WERI-Rb-1 (cell line): ENCODE measurements at regions not wholly inside any gene's neighbourhood (a gene's known extent, or its start where the extent isn't known, plus 50 kb on each side); places are given as distances from the start of the nearest gene placed in this dataset.

Source experiments
- DNase-seq: peaks from one replicate; pipeline ENCODE4 v3.0.0-alpha.2; 2020
- H3K27ac ChIP-seq: fragments of 250-450 bp; sonication (Bioruptor Pico); 2 replicates; pipeline ENCODE4 v1.5.1; 2020; ENCODE audit warnings: mild to moderate bottlenecking, moderate library complexity
- H3K27me3 ChIP-seq: fragments of 250-450 bp; sonication (Bioruptor Pico); 2 replicates; pipeline ENCODE4 v1.5.1; 2021; ENCODE audit warnings: mild to moderate bottlenecking, low read depth, moderate library complexity; ENCODE audit not compliant: insufficient read depth, severe bottlenecking
- H3K36me3 ChIP-seq: fragments of 250-450 bp; sonication (Bioruptor Pico); 2 replicates; pipeline ENCODE4 v1.5.1; 2020; ENCODE audit warnings: mild to moderate bottlenecking, moderate library complexity
- H3K4me3 ChIP-seq: 2 replicates; pipeline ENCODE4 v1.5.1; 2011; ENCODE audit warnings: low read depth, mild to moderate bottlenecking, control low read depth, low read length
- H3K9me3 ChIP-seq: fragments of 250-450 bp; sonication (Bioruptor Pico); 2 replicates; pipeline ENCODE4 v1.5.1; 2021; ENCODE audit warnings: mild to moderate bottlenecking, moderate library complexity; ENCODE audit not compliant: severe bottlenecking
- TF ChIP-seq, protein P1 (sequence below): IDR thresholded peaks from 2 replicates; pipeline ENCODE4 v1.5.1; 2011; ENCODE audit warnings: low read depth, mild to moderate bottlenecking, control low read depth, inconsistent platforms, low read length

DNA sequence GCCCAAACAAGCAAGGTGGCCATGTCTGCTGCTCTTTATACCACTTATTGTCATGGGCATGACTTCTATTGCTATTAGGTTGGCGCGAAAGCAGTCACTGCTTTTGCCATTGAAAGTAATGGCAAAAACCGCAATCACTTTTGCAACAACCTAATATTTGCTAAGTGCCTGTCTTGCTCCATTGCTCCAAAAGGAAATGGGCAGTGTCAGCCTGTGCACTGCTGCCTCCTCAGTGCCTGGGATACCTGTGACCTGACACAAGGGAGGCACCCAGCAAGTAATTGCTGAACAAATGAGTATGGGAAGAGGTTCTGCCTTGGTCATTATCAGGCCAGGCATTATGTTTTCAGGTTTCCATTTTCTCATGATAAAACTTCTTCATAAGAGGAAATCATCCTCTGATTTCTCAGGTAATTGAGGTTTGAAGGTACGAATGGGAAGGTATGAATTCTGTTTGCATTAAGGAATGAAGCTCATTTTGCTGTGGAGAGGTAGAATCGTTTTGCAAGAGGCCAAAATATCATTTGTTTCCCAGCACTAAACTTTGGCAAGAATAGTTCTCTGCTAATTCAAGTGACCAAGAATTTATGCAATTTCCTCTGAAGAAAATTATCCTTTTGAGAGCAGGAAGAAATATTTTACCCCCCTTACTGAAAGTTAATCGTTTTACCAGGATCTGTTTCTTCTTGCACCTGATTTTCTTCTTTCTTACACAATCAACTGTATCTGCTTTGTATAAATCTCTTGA is 128.4 kb upstream of the SPRY2 start:
- H3K27ac ChIP-seq = no peak overlapping the region
- no peaks in the 10 kb centered on the region for H3K36me3 ChIP-seq
- TF ChIP-seq, protein P1, sequence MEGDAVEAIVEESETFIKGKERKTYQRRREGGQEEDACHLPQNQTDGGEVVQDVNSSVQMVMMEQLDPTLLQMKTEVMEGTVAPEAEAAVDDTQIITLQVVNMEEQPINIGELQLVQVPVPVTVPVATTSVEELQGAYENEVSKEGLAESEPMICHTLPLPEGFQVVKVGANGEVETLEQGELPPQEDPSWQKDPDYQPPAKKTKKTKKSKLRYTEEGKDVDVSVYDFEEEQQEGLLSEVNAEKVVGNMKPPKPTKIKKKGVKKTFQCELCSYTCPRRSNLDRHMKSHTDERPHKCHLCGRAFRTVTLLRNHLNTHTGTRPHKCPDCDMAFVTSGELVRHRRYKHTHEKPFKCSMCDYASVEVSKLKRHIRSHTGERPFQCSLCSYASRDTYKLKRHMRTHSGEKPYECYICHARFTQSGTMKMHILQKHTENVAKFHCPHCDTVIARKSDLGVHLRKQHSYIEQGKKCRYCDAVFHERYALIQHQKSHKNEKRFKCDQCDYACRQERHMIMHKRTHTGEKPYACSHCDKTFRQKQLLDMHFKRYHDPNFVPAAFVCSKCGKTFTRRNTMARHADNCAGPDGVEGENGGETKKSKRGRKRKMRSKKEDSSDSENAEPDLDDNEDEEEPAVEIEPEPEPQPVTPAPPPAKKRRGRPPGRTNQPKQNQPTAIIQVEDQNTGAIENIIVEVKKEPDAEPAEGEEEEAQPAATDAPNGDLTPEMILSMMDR = no peak
- DNase-seq = no peak
- no peaks in the 10 kb centered on the region for H3K27me3 ChIP-seq
- H3K9me3 ChIP-seq = no peaks in the 10 kb centered on the region
- H3K4me3 ChIP-seq = no peak overlapping the region

DNA sequence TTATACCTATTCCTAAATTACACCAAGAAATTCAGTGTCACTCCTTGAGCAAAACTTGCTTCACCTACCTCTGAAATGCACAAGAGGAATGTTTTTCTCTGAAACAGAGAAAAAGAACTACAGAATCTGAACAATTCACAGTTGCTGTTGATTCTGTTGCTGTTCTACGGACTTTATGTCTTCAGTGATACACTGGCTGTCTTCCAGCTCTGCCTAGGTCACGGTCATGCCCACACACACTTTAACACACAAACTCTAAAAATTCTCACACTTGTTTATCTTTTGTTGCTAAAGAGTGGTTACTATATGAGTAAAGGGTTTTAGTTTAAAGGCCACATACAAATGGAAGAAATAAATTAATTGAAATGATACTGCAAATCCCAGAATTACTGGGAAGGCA is 124.4 kb upstream of the SPRY2 start:
- no peak for DNase-seq
- Histone ChIP-seq H3K9me3 (no peaks in the 10 kb centered on the region), H3K27me3 (no peaks in the 10 kb centered on the region), H3K27ac (no peak overlapping the region), H3K4me3 (no peak overlapping the region), H3K36me3 (no peaks in the 10 kb centered on the region)
- TF ChIP-seq, protein P1 = no peak

DNA sequence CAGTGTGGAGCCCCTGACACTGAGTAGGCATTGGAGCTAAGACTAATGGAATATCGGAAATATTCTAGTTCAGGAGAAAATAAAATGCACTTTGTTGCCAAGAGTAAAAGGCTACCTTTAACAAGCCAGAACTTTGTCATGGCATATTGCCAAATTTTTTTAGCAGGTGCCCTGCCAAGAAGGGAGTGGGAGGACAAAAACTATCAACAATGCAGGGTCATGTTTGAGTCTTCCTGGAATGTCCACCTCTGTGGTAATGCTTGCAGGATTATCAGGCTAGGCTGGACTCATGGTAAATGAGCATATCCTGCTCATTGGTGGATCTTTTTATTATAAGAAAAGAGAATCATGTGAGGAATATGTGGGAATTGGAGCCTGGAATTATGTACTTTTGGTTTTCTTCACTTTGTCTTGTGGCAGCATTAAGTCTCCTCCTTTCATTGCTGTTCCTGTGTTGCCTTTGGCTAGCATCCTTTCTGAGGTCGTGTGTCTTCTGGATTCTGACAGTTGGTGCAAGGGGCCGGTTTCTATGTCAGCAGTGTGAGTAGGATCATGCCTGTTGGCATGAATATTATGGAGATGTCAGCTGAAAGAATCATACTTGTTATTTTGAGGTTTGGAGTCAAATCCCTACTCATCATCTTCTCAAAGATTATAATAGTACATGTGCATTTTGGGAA is 122.9 kb upstream of the SPRY2 start:
- DNase-seq = no peak
- TF ChIP-seq, protein P1 = no peak
- Histone ChIP-seq H3K4me3 (no peak overlapping the region), H3K27ac (no peak overlapping the region), H3K36me3 (no peaks in the 10 kb centered on the region), H3K27me3 (no peaks in the 10 kb centered on the region), H3K9me3 (no peaks in the 10 kb centered on the region)

DNA sequence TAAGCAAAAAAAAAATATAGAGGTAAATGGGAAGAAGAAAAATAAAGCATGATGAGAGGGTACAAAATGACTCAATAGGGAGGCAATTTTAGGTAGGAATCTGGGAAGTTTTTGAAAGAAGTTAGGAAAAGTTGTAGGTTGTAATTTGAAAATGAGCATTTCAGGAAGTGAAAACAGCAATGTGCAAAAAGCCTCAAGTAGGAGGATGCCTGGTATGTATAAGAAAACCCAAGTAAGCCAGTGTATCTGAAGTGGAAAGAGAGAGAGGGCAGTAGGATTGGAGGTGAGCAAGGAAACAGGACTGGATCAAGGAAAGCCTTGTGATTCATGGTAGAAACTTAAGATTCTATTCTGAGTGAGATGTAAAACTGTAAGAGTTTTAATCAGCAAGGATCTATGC is 121.6 kb upstream of the SPRY2 start:
- Histone ChIP-seq H3K4me3 (no peak overlapping the region), H3K36me3 (no peaks in the 10 kb centered on the region), H3K27me3 (no peaks in the 10 kb centered on the region), H3K9me3 (no peaks in the 10 kb centered on the region), H3K27ac (no peak overlapping the region)
- TF ChIP-seq, protein P1 = no peak
- no peak for DNase-seq

DNA sequence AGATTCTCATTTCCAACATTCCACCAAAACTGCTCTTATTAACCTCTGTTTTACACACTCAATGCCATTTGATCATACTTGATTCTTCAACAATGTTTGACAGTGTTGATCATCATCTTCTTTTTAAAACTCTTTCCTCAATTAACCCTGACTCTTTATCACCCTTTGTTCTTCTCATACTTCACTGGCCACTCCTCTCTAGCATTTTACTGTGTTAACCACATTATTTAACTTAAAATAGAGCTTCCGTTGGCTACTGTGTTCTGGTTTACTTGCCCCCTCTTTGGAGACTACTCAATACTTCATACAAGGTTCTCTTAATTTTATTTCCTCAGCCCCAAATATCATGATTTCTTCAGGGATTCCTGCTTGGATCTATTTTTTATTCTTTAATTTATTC is 121.1 kb upstream of the SPRY2 start:
- H3K4me3 ChIP-seq = no peak overlapping the region
- TF ChIP-seq, protein P1 = no peak
- no peak for DNase-seq

More for the DNA sequence above, 121.1 kb upstream of the SPRY2 start:
- Histone ChIP-seq H3K27me3 (no peaks in the 10 kb centered on the region), H3K9me3 (no peaks in the 10 kb centered on the region), H3K36me3 (no peaks in the 10 kb centered on the region), H3K27ac (no peak overlapping the region)
